Tibial nerve (tissue), 4 donors: ENCODE measurements at regions not wholly inside any gene's neighbourhood (a gene's known extent, or its start where the extent isn't known, plus 50 kb on each side); places are given as distances from the start of the nearest gene placed in this dataset.

ENCODE experiments used
- CTCF ChIP-seq, 5 experiments: fragments of 200-600 bp in 3 of 5; fragments of 450-650 bp in 2 of 5; sonication (generic) in 3 of 5; IDR thresholded peaks; one replicate each; pipeline ENCODE4 v1.5.1; 2016 to 2019; ENCODE audit warnings: antibody characterized with exemption in 5 of 5, mild to moderate bottlenecking in 3 of 5, moderate library complexity in 2 of 5
- EP300 ChIP-seq, 2 donors: sonication (generic); formaldehyde crosslinking; IDR thresholded peaks; one replicate each; pipeline ENCODE4 v1.6.1; 2017; ENCODE audit warnings: antibody characterized with exemption in 2 of 2, mild to moderate bottlenecking in 1 of 2
- POLR2A ChIP-seq, 2 donors: fragments of 450-650 bp; IDR thresholded peaks; one replicate each; pipeline ENCODE4 v1.6.1; 2017; ENCODE audit warnings: antibody characterized with exemption in 2 of 2, mild to moderate bottlenecking in 2 of 2, moderate library complexity in 2 of 2

GRCh38 chr1:213615226-213615916 is 372.4 kb upstream of the PROX1 start:
- TF ChIP-seq POLR2A (IDR thresholded peaks at IDR 0.05) (no peak), EP300 (IDR thresholded peaks at IDR 0.05) (no peak), CTCF (IDR thresholded peaks at IDR 0.05) (no peak)
